ENCODE measurements at regions not wholly inside any gene's neighbourhood (a gene's known extent, or its start where the extent isn't known, plus 50 kb on each side); places are given as distances from the start of the nearest gene placed in this dataset.
"Not testable (repeated sequence)": the region's sequence is repeated elsewhere in the genome, so short reads cannot be mapped to it uniquely, and the experiment has no call there.

- peak in 3 of 8 experiments; percentile 35 to 78 (median 54) for ATAC-seq (replicated peaks in 6 of 8)
Measured at GRCh38 chr1:76729142-76729541, 138.1 kb upstream of the ST6GALNAC5 start.

DNA sequence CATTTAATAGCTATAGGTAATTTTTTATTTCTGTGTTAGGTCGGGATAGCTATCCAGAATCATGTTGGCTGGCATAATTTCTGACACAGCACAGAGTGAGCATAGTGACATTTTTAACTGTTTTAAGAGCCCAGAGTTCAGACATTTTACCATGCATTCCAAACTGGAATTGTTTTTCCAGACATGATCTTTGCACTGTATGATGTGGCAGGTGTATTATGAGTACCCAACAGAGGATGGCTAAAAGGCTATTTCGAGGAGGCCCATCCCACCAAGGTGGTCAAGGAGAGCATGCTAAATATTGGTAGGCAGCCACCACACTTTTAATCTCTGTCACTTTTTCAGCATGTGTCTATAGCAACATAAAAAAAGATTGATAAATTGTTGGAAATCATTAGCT, 137.3 kb upstream of the ST6GALNAC5 start:
- Histone ChIP-seq H3K27ac (no peak overlapping the region), H3K4me1 (replicated peaks in 1 of 2) (peaks cover 8 to 20% of the 10 kb centered on the region in 2 donors), H3K4me3 (no peak overlapping the region)
- in situ Hi-C loops (cut with MboI; ENCODE audit: low pct_unique_long_range_greater_than_20kb in 2 of 9, low sequenced_read_pairs in 9 of 9, unreplicated experiment in 9 of 9): no loop called here
- no peak for ATAC-seq (replicated peaks in 6 of 8)
- 9 to 100% (median 83%) methylated on average over 1 to 2 of the region's 2 CpGs; no CpG with 5 or more reads in 1 of the 10 experiments for WGBS, 10 experiments

More at GRCh38 chr1:76729142-76729541, 138.1 kb upstream of the ST6GALNAC5 start:
- peaks cover 8 to 21% of the 10 kb centered on the region in 2 donors for H3K4me1 ChIP-seq (replicated peaks in 1 of 2)
- WGBS, 10 experiments: 64 to 100% (median 96%) methylated on average over 1 to 3 of the region's 3 CpGs
- no peak overlapping the region for H3K27ac ChIP-seq
- no peak overlapping the region for H3K4me3 ChIP-seq
- in situ Hi-C loops (cut with MboI; ENCODE audit: low pct_unique_long_range_greater_than_20kb in 2 of 9, low sequenced_read_pairs in 9 of 9, unreplicated experiment in 9 of 9): no loop called here

DNA sequence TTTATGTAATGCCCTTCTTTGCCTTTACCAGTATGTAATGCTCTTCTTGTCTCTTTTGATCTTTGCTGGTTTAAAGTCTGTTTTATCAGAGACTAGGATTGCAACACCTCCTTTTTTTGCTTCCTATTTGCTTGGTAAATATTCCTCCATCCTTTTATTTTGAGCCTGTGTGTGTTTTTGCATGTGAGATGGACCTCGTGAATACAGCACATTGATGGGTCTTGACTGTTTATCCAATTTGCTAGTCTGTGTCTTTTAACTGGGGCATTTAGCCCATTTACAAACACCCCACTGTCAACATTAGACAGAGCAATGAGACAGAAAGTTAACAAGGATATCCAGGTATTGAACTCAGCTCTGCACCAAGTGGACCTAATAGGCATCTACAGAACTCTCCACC, 128.9 kb upstream of the ST6GALNAC5 start:
- ATAC-seq (replicated peaks in 6 of 8); in situ Hi-C loops (cut with MboI; ENCODE audit: low pct_unique_long_range_greater_than_20kb in 2 of 9, low sequenced_read_pairs in 9 of 9, unreplicated experiment in 9 of 9); H3K4me3 ChIP-seq; H3K27ac ChIP-seq; H3K4me1 ChIP-seq (replicated peaks in 1 of 2): not testable (repeated sequence)
- 20 to 100% (median 71%) methylated on average over 1 of the region's 1 CpG; no CpG with 5 or more reads in 4 of the 10 experiments for WGBS, 10 experiments

DNA sequence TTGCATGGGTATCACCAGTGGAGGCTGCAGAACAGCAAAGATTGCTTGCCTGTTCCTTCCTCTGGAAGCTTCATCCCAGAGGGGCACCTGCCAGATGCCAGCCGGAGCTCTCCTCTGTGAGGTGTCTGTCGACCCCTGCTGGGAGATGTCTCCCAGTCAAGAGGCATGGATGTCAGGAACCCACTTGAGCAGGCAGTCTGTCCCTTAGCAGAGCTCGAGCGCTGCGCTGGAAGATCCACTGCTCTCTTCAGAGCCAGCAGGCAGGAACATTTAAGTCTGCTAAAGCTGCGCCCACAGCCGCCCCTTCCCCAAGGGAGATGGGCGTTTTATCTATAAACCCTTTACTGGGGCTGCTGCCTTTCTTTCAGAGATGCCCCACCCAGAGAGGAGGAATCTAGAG, 126.3 kb upstream of the ST6GALNAC5 start:
- in situ Hi-C loops (cut with MboI; ENCODE audit: low pct_unique_long_range_greater_than_20kb in 2 of 9, low sequenced_read_pairs in 9 of 9, unreplicated experiment in 9 of 9); H3K4me1 ChIP-seq (replicated peaks in 1 of 2); H3K4me3 ChIP-seq; ATAC-seq (replicated peaks in 6 of 8); H3K27ac ChIP-seq: not testable (repeated sequence)
- 51 to 100% (median 91%) methylated on average over 1 to 8 of the region's 8 CpGs; no CpG with 5 or more reads in 2 of the 10 experiments for WGBS, 10 experiments

DNA sequence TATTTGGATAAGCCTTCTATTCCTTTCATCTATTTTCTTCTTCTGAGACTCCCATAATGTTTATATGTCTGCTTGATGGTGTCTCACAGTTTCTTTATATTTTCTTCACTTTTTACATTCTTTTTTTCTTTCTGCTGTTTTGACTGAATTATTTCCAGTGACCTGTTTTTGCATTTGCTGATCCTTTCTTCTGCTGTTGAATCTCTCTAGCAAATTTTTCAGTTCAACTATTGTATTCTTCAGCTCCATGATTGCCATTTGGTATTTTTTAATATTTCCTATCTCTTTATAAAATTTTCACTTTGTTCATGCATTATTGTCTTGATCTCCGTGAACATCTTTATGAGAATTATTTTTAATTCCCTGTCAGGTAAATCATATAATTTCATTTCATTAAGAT, 122.3 kb upstream of the ST6GALNAC5 start:
- WGBS, 10 experiments: 12 to 100% (median 81%) methylated on average over 1 of the region's 1 CpG; no CpG with 5 or more reads in 1 of the 10 experiments
- in situ Hi-C loops (cut with MboI; ENCODE audit: low pct_unique_long_range_greater_than_20kb in 2 of 9, low sequenced_read_pairs in 9 of 9, unreplicated experiment in 9 of 9): no loop called here
- Histone ChIP-seq H3K4me1 (replicated peaks in 1 of 2) (no peaks in the 10 kb centered on the region), H3K27ac (no peak overlapping the region), H3K4me3 (no peak overlapping the region)
- ATAC-seq (replicated peaks in 6 of 8): no peak

DNA sequence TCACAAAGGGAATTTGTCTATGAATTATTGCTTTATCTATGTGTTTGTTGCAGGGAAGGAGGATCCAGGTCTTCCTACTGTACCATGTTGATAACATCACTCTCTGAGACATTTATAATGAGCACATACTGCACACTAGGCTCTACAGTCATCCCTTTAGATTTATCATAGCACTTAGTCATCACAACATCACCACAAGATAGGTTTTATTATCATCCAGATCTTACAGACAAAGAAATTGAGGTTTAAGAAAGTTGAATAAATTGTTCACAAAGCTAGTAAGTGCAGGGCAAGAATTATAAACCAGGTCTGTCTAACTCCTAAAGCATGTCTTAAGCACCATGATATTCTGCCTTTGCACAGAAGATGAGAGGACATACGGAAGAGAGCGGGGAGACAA, 121.1 kb upstream of the ST6GALNAC5 start:
- H3K27ac ChIP-seq: no peak overlapping the region
- no peak for ATAC-seq (replicated peaks in 6 of 8)
- in situ Hi-C loops (cut with MboI; ENCODE audit: low pct_unique_long_range_greater_than_20kb in 2 of 9, low sequenced_read_pairs in 9 of 9, unreplicated experiment in 9 of 9): no loop called here
- H3K4me1 ChIP-seq (replicated peaks in 1 of 2): no peaks in the 10 kb centered on the region
- 50 to 100% (median 82%) methylated on average over 1 to 2 of the region's 2 CpGs; no CpG with 5 or more reads in 3 of the 10 experiments for WGBS, 10 experiments
- no peak overlapping the region for H3K4me3 ChIP-seq

DNA sequence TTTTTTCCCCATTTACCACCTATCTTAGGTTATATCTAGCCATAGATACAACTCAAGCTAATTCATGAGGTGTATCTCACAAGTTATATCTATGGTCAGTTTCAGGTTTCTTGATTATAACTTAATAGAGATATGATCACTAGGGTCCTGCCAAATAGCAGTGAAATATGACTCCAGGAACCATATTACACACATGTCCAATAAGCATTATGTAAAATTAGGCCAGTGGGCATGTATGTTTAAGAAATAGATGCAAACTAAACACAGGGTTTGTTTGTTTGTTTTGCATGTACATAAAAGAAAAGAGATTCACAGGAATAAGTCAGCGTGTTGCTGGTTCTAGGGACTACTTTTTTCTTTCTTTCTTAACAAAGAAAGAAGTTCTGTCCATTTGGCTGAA, 112.5 kb upstream of the ST6GALNAC5 start:
- 13 to 100% (median 100%) methylated on average over 1 of the region's 1 CpG; no CpG with 5 or more reads in 2 of the 10 experiments for WGBS, 10 experiments
- peak in 1 of 8 experiments; percentile 77 for ATAC-seq (replicated peaks in 6 of 8)
- H3K4me1 ChIP-seq (replicated peaks in 1 of 2): peaks cover 0 to under 1% of the 10 kb centered on the region in 2 donors
- H3K27ac ChIP-seq: no peak overlapping the region
- no peak overlapping the region for H3K4me3 ChIP-seq
- in situ Hi-C loops (cut with MboI; ENCODE audit: low pct_unique_long_range_greater_than_20kb in 2 of 9, low sequenced_read_pairs in 9 of 9, unreplicated experiment in 9 of 9): no loop called here

DNA sequence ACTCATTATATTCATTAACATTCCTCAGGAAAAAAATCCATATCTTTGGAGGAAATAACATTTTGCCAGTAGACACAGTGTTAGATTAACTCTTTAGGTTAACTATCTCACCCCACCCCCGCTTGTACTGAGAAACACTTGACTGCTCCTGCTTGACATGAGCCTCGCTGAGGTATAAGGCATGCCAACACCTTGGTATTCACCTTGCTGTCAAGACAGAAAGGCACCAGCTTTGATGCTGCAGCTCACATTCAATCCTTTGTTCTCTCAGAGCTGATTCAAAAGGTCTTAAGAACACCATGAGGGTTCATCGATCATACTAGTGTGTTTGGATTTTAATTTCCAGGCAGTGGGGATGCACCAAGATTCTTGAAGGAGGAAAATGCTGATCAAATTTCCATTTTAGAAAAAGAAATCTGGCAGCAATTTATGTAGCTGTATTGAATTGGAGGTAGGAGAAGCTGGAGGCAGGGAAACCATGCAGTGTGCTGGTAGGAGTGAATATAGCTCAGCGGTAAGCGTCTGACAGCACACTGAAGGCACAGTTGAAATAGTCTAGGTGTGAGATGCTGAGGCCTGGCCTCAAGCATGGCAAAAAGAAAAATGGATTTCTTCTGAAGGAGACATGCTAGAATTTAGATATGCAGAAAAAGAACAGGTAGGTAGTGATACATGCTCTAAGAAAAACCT, 108.0 kb upstream of the ST6GALNAC5 start:
- peaks cover 0 to 6% of the 10 kb centered on the region in 2 donors for H3K4me1 ChIP-seq (replicated peaks in 1 of 2)
- 42 to 100% (median 78%) methylated on average over 3 to 5 of the region's 5 CpGs; no CpG with 5 or more reads in 1 of the 10 experiments for WGBS, 10 experiments
- no peak overlapping the region for H3K4me3 ChIP-seq
- ATAC-seq (replicated peaks in 6 of 8): no peak
- in situ Hi-C loops (cut with MboI; ENCODE audit: low pct_unique_long_range_greater_than_20kb in 2 of 9, low sequenced_read_pairs in 9 of 9, unreplicated experiment in 9 of 9): no loop called here
- no peak overlapping the region for H3K27ac ChIP-seq

DNA sequence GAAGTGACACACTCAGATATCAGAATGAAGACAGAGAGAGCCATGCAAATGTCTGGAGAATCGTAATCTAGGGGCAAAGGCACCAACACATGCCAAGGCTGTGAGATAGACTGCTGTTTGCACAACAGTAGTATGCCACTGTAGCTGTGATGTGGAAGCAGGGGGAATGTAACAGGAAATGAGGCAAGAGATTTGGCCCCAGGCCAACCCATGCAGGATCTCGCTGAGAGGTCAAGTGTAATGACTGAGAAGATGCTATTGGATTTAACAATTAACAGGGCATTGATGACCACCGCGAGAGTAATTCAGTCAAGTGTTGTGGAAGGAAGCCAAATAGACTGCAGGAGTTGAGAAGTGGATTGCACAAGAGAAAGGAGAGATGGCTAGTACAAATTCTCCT, 107.3 kb upstream of the ST6GALNAC5 start:
- peaks cover 1 to 12% of the 10 kb centered on the region in 2 donors for H3K4me1 ChIP-seq (replicated peaks in 1 of 2)
- no peak overlapping the region for H3K27ac ChIP-seq
- H3K4me3 ChIP-seq: no peak overlapping the region
- in situ Hi-C loops (cut with MboI; ENCODE audit: low pct_unique_long_range_greater_than_20kb in 2 of 9, low sequenced_read_pairs in 9 of 9, unreplicated experiment in 9 of 9): no loop called here
- WGBS, 10 experiments: 0 to 100% (median 79%) methylated on average over 1 to 4 of the region's 4 CpGs; no CpG with 5 or more reads in 1 of the 10 experiments
- ATAC-seq (replicated peaks in 6 of 8): peak in 4 of 8 experiments; percentile 18 to 79 (median 42)

GRCh38 chr1:76763738-76764137, 103.5 kb upstream of the ST6GALNAC5 start:
- ATAC-seq (replicated peaks in 6 of 8): no peak
- in situ Hi-C loops (cut with MboI; ENCODE audit: low pct_unique_long_range_greater_than_20kb in 2 of 9, low sequenced_read_pairs in 9 of 9, unreplicated experiment in 9 of 9): no loop called here
- 14 to 96% (median 84%) methylated on average over 1 to 3 of the region's 3 CpGs; no CpG with 5 or more reads in 1 of the 10 experiments for WGBS, 10 experiments
- Histone ChIP-seq H3K4me1 (replicated peaks in 1 of 2) (peaks cover 4 to 21% of the 10 kb centered on the region in 2 donors), H3K27ac (no peak overlapping the region), H3K4me3 (no peak overlapping the region)

- in situ Hi-C loops (cut with MboI; ENCODE audit: low pct_unique_long_range_greater_than_20kb in 2 of 9, low sequenced_read_pairs in 9 of 9, unreplicated experiment in 9 of 9): no loop called here
- peak in 6 of 8 experiments; percentile 56 to 95 (median 93) for ATAC-seq (replicated peaks in 6 of 8)
- no peak overlapping the region for H3K4me3 ChIP-seq
- peaks cover 4 to 19% of the 10 kb centered on the region in 2 donors for H3K4me1 ChIP-seq (replicated peaks in 1 of 2)
- WGBS, 10 experiments: 14 to 93% (median 70%) methylated on average over 3 to 19 of the region's 26 CpGs; no CpG with 5 or more reads in 1 of the 10 experiments
- H3K27ac ChIP-seq: peak overlapping the region; percentile 4 to 35
Measured at GRCh38 chr1:76764638-76765454, 102.4 kb upstream of the ST6GALNAC5 start.

GRCh38 chr1:76766381-76766780, 100.9 kb upstream of the ST6GALNAC5 start:
- peaks cover 4 to 16% of the 10 kb centered on the region in 2 donors for H3K4me1 ChIP-seq (replicated peaks in 1 of 2)
- 0 to 100% (median 67%) methylated on average over 1 of the region's 1 CpG; no CpG with 5 or more reads in 3 of the 10 experiments for WGBS, 10 experiments
- H3K4me3 ChIP-seq: no peak overlapping the region
- ATAC-seq (replicated peaks in 6 of 8): no peak
- in situ Hi-C loops (cut with MboI; ENCODE audit: low pct_unique_long_range_greater_than_20kb in 2 of 9, low sequenced_read_pairs in 9 of 9, unreplicated experiment in 9 of 9): no loop called here
- H3K27ac ChIP-seq: no peak overlapping the region

DNA sequence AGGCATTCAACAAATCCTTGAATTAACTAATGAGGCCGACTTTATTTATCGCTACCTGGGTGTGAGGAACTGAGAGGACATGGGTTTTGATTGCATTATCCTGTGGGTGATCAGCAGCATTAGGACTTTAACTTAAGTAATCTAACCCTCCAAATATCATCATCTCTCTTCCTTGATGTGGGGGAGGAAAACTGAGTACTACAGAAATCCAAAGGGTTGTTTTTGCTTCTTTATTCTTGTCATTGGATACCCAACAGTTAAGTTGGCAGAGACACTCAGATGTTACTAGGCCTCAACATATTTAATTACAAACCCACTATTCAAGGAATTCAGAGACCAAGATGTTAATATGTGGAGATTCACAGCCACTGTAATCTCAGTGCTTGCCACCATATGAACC, 97.4 kb upstream of the ST6GALNAC5 start:
- no peak overlapping the region for H3K27ac ChIP-seq
- WGBS, 10 experiments: 47 to 100% (median 95%) methylated on average over 2 of the region's 2 CpGs; no CpG with 5 or more reads in 1 of the 10 experiments
- H3K4me1 ChIP-seq (replicated peaks in 1 of 2): peaks cover 3 to 9% of the 10 kb centered on the region in 2 donors
- ATAC-seq (replicated peaks in 6 of 8): no peak
- H3K4me3 ChIP-seq: no peak overlapping the region
- in situ Hi-C loops (cut with MboI; ENCODE audit: low pct_unique_long_range_greater_than_20kb in 2 of 9, low sequenced_read_pairs in 9 of 9, unreplicated experiment in 9 of 9): no loop called here

All from motor neuron (in vitro differentiated cells).